Hepatocyte (in vitro differentiated cells): ENCODE measurements at regions not wholly inside any gene's neighbourhood (a gene's known extent, or its start where the extent isn't known, plus 50 kb on each side); places are given as distances from the start of the nearest gene placed in this dataset.
A peak's percentile ranks its signal among the peaks of the same experiment; 100 is the strongest.

Experiments used
- DNase-seq: peaks from one replicate; pipeline ENCODE4 v3.0.0-alpha.2; 2016; ENCODE audit warnings: low spot score
- H2AFZ ChIP-seq: fragments of 200-600 bp; sonication (generic); 2 replicates; pipeline ENCODE4 v1.6.0; 2016; ENCODE audit warnings: antibody characterized with exemption, mild to moderate bottlenecking
- H3K27ac ChIP-seq: fragments of 200-600 bp; sonication (generic); 2 replicates; pipeline ENCODE4 v1.5.1; 2016; ENCODE audit warnings: mild to moderate bottlenecking
- H3K27me3 ChIP-seq: fragments of 200-600 bp; sonication (generic); 2 replicates; pipeline ENCODE4 v1.6.1; 2016
- H3K36me3 ChIP-seq: fragments of 200-600 bp; sonication (generic); replicated peaks from 2 replicates; pipeline ENCODE4 v1.5.1; 2016; ENCODE audit warnings: low read depth; ENCODE audit not compliant: insufficient read depth
- H3K4me1 ChIP-seq: fragments of 200-600 bp; sonication (generic); 2 replicates; pipeline ENCODE4 v1.5.1; 2016; ENCODE audit warnings: mild to moderate bottlenecking, moderate library complexity; ENCODE audit not compliant: insufficient read depth
- H3K4me2 ChIP-seq: fragments of 200-600 bp; sonication (generic); 2 replicates; pipeline ENCODE4 v1.6.0; 2016
- H3K4me3 ChIP-seq: fragments of 200-600 bp; sonication (generic); 2 replicates; pipeline ENCODE4 v1.5.1; 2016; ENCODE audit warnings: mild to moderate bottlenecking
- H3K79me2 ChIP-seq: fragments of 200-600 bp; sonication (generic); 2 replicates; pipeline ENCODE4 v1.6.0; 2017; ENCODE audit warnings: mild to moderate bottlenecking
- H3K9me2 ChIP-seq: fragments of 200-600 bp; sonication (generic); replicated peaks from 2 replicates; pipeline ENCODE4 v1.6.0; 2017; ENCODE audit warnings: mild to moderate bottlenecking; ENCODE audit not compliant: insufficient read depth
- H3K9me3 ChIP-seq: fragments of 200-600 bp; sonication (generic); 2 replicates; pipeline ENCODE4 v1.5.1; 2016; ENCODE audit warnings: low read depth, mild to moderate bottlenecking
- H4K20me1 ChIP-seq: fragments of 200-600 bp; sonication (generic); 2 replicates; pipeline ENCODE4 v1.6.0; 2016; ENCODE audit warnings: mild to moderate bottlenecking; ENCODE audit not compliant: insufficient read depth, poor library complexity, severe bottlenecking
- EZH2 ChIP-seq: fragments of 200-600 bp; sonication (generic); IDR thresholded peaks from 2 replicates; pipeline ENCODE4 v1.6.1; 2016; ENCODE audit warnings: antibody characterized with exemption, mild to moderate bottlenecking, borderline replicate concordance
- EZH2phosphoT487 ChIP-seq: fragments of 200-600 bp; sonication (generic); IDR thresholded peaks from one replicate; pipeline ENCODE4 v1.6.1; 2018; ENCODE audit warnings: antibody characterized with exemption, mild to moderate bottlenecking, low read depth, moderate library complexity; ENCODE audit not compliant: unreplicated experiment, severe bottlenecking
- WGBS: methylation state at CpG from one replicate; pipeline ENCODE4 v1.1.6; 2016; ENCODE audit warnings: low lambda C conversion rate; ENCODE audit errors: missing lambda C conversion rate; 5-methylcytosine and 5-hydroxymethylcytosine counted together
- TF ChIP-seq, protein P1 (sequence below): fragments of 200-600 bp; sonication (generic); IDR thresholded peaks from 2 replicates; pipeline ENCODE4 v1.5.1; 2016; ENCODE audit warnings: antibody characterized with exemption, mild to moderate bottlenecking; ENCODE audit not compliant: poor library complexity

GRCh38 chr6:169097381-169097959 is 156.2 kb downstream of the THBS2 start:
- Histone ChIP-seq H3K27ac (no peak overlapping the region), H4K20me1 (no peaks in the 10 kb centered on the region), H3K27me3 (no peaks in the 10 kb centered on the region), H3K4me1 (no peaks in the 10 kb centered on the region), H3K9me3 (no peaks in the 10 kb centered on the region), H3K4me2 (no peak overlapping the region), H2AFZ (no peak overlapping the region), H3K79me2 (no peaks in the 10 kb centered on the region), H3K9me2 (no peaks in the 10 kb centered on the region), H3K4me3 (no peak overlapping the region), H3K36me3 (no peaks in the 10 kb centered on the region)
- peak; percentile 12 for DNase-seq
- TF ChIP-seq, protein P1, sequence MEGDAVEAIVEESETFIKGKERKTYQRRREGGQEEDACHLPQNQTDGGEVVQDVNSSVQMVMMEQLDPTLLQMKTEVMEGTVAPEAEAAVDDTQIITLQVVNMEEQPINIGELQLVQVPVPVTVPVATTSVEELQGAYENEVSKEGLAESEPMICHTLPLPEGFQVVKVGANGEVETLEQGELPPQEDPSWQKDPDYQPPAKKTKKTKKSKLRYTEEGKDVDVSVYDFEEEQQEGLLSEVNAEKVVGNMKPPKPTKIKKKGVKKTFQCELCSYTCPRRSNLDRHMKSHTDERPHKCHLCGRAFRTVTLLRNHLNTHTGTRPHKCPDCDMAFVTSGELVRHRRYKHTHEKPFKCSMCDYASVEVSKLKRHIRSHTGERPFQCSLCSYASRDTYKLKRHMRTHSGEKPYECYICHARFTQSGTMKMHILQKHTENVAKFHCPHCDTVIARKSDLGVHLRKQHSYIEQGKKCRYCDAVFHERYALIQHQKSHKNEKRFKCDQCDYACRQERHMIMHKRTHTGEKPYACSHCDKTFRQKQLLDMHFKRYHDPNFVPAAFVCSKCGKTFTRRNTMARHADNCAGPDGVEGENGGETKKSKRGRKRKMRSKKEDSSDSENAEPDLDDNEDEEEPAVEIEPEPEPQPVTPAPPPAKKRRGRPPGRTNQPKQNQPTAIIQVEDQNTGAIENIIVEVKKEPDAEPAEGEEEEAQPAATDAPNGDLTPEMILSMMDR = no peak
- TF ChIP-seq EZH2 = no peak
- no peak for TF ChIP-seq EZH2phosphoT487
- WGBS = 76% methylated on average over 11 of the region's 11 CpGs

DNA sequence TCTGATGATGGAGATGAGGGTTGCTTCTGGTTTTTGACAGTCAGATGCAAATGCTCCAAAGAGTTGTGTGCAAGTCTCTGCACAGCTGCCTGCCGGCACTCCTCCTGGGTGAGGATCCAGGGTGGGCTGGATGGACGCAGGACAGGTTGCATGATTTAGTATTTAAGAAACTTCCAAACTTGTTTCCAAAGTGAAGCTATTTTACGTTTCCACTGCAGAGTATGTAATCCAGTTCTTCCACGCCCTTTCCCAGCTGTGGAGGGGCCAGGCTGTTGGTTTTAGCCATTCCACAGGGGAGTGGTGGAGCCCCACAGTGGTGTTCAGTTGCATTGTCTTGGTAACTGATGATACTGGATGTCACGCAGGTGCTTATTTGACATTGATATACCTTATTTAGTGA is 157.3 kb downstream of the THBS2 start:
- Histone ChIP-seq H3K27ac (no peak overlapping the region), H3K9me3 (peaks cover 3% of the 10 kb centered on the region), H3K9me2 (no peaks in the 10 kb centered on the region), H3K4me1 (no peaks in the 10 kb centered on the region), H3K27me3 (no peaks in the 10 kb centered on the region), H4K20me1 (no peaks in the 10 kb centered on the region), H2AFZ (no peak overlapping the region), H3K4me2 (no peak overlapping the region), H3K4me3 (no peak overlapping the region), H3K79me2 (no peaks in the 10 kb centered on the region), H3K36me3 (no peaks in the 10 kb centered on the region)
- TF ChIP-seq EZH2phosphoT487 = no peak
- TF ChIP-seq, protein P1 = no peak
- no peak for TF ChIP-seq EZH2
- WGBS = 84% methylated on average over 5 of the region's 5 CpGs
- no peak for DNase-seq

DNA sequence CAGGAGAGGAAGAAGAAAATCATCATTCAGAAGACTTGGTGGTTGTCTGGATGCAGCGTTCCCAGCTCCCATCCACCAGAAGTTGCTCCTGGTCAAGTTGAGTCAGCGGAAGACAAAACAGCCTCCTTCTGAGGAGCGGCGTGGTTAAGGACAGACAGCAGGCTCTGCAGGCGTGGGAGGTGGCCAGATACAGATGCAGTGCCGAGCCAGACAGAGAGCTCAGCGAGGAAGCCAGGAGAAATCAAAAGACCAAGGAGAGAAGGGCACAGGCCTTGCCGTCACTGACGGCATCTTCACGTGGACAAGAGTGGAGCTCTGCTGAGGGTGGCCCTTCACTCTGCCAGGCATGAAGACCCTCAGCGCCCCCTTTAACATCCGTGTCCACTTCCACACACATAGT is 158.5 kb downstream of the THBS2 start:
- Histone ChIP-seq H3K27me3 (no peaks in the 10 kb centered on the region), H4K20me1 (no peaks in the 10 kb centered on the region), H3K4me3 (no peak overlapping the region), H2AFZ (no peak overlapping the region), H3K4me2 (no peak overlapping the region), H3K9me2 (no peaks in the 10 kb centered on the region), H3K4me1 (no peaks in the 10 kb centered on the region), H3K9me3 (peaks cover 3% of the 10 kb centered on the region), H3K36me3 (no peaks in the 10 kb centered on the region), H3K79me2 (no peaks in the 10 kb centered on the region), H3K27ac (no peak overlapping the region)
- no peak for TF ChIP-seq EZH2phosphoT487
- TF ChIP-seq, protein P1 = no peak
- no peak for TF ChIP-seq EZH2
- 95% methylated on average over 11 of the region's 12 CpGs for WGBS
- no peak for DNase-seq

DNA sequence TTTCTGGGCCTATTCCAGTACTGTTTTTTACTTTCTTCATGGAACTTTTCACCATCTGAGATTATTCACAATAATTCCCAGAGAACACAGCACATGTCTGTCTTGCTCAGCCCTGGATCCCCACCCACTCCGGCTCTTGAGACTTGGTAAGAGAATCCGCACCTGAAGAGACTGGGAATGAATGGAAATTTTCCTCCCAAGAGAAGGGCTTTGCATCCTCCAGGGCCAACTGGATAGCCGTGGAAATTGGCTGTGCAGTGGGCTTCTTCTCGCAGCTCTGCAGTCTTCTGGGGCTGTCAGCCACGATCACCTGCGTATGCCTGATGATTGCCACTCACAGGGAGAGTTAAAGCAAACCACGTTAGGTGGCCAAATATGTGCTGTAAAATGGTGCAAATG is 159.1 kb downstream of the THBS2 start:
- Histone ChIP-seq H3K36me3 (no peaks in the 10 kb centered on the region), H3K9me3 (peaks cover 3% of the 10 kb centered on the region), H3K27ac (no peak overlapping the region), H2AFZ (no peak overlapping the region), H3K4me3 (no peak overlapping the region), H3K4me2 (no peak overlapping the region), H4K20me1 (no peaks in the 10 kb centered on the region), H3K4me1 (no peaks in the 10 kb centered on the region), H3K27me3 (no peaks in the 10 kb centered on the region), H3K9me2 (no peaks in the 10 kb centered on the region), H3K79me2 (no peaks in the 10 kb centered on the region)
- no peak for DNase-seq
- WGBS = 90% methylated on average over 7 of the region's 7 CpGs
- TF ChIP-seq EZH2 (no peak), EZH2phosphoT487 (no peak)
- TF ChIP-seq, protein P1 = no peak
